ENCODE measurements at regions not wholly inside any gene's neighbourhood (a gene's known extent, or its start where the extent isn't known, plus 50 kb on each side); places are given as distances from the start of the nearest gene placed in this dataset.

- Histone ChIP-seq H3K4me1 (ENCODE audit: insufficient read depth, low read length, poor library complexity, severe bottlenecking) (no peaks in the 10 kb centered on the region), H3K36me3 (ENCODE audit: insufficient read depth, low read length, poor library complexity, severe bottlenecking) (no peaks in the 10 kb centered on the region), H3K27ac (ENCODE audit: low read depth, low read length, poor library complexity, severe bottlenecking) (no peak overlapping the region), H3K27me3 (replicated peaks; ENCODE audit: insufficient read depth, low read depth, low read length, poor library complexity) (no peaks in the 10 kb centered on the region), H3K4me3 (ENCODE audit: low read depth, low read length, poor library complexity, severe bottlenecking) (no peak overlapping the region), H3K9me3 (ENCODE audit: low read depth, low read length, poor library complexity, severe bottlenecking) (no peaks in the 10 kb centered on the region)
- ChIA-PET CTCF (no interaction called here), POLR2A (ENCODE audit: low non-redundant PET) (no interaction called here)
- intact Hi-C loops (cut with micrococcal nuclease; ENCODE audit: unreplicated experiment), result no loop called here
- DNase-seq (ENCODE audit: low spot score), result no peak
- TF ChIP-seq EZH2 (IDR thresholded peaks at IDR 0.05; ENCODE audit: borderline replicate concordance, low read depth, low read length, poor library complexity, severe bottlenecking), result no peak
- TF ChIP-seq CTCF (conservative IDR thresholded peaks at IDR 0.05; ENCODE audit: low read depth, low read length), result no peak
- BruUV-seq (replicated peaks), result no TSS peak
Observed at GRCh38 chr11:91819195-91819594, 405.4 kb upstream of the FAT3 start.

- DNase-seq (ENCODE audit: low spot score), result no peak
- ChIA-PET CTCF (no interaction called here), POLR2A (ENCODE audit: low non-redundant PET) (no interaction called here)
- Histone ChIP-seq H3K27me3 (replicated peaks; ENCODE audit: insufficient read depth, low read depth, low read length, poor library complexity) (no peaks in the 10 kb centered on the region), H3K4me3 (ENCODE audit: low read depth, low read length, poor library complexity, severe bottlenecking) (no peak overlapping the region), H3K4me1 (ENCODE audit: insufficient read depth, low read length, poor library complexity, severe bottlenecking) (no peaks in the 10 kb centered on the region), H3K9me3 (ENCODE audit: low read depth, low read length, poor library complexity, severe bottlenecking) (no peaks in the 10 kb centered on the region), H3K27ac (ENCODE audit: low read depth, low read length, poor library complexity, severe bottlenecking) (no peak overlapping the region), H3K36me3 (ENCODE audit: insufficient read depth, low read length, poor library complexity, severe bottlenecking) (no peaks in the 10 kb centered on the region)
- intact Hi-C loops (cut with micrococcal nuclease; ENCODE audit: unreplicated experiment), result no loop called here
- TF ChIP-seq EZH2 (IDR thresholded peaks at IDR 0.05; ENCODE audit: borderline replicate concordance, low read depth, low read length, poor library complexity, severe bottlenecking) (no peak), CTCF (conservative IDR thresholded peaks at IDR 0.05; ENCODE audit: low read depth, low read length) (no peak)
- no TSS peak for BruUV-seq (replicated peaks)
Observed at GRCh38 chr11:91817996-91818395, 406.6 kb upstream of the FAT3 start.

- ChIA-PET POLR2A (ENCODE audit: low non-redundant PET) (no interaction called here), CTCF (no interaction called here)
- intact Hi-C loops (cut with micrococcal nuclease; ENCODE audit: unreplicated experiment), result no loop called here
- no peaks in the 10 kb centered on the region for H3K27me3 ChIP-seq (replicated peaks; ENCODE audit: insufficient read depth, low read depth, low read length, poor library complexity)
- H3K36me3 ChIP-seq (ENCODE audit: insufficient read depth, low read length, poor library complexity, severe bottlenecking), result no peaks in the 10 kb centered on the region
- no peak for DNase-seq (ENCODE audit: low spot score)
- TF ChIP-seq EZH2 (IDR thresholded peaks at IDR 0.05; ENCODE audit: borderline replicate concordance, low read depth, low read length, poor library complexity, severe bottlenecking) (no peak), CTCF (conservative IDR thresholded peaks at IDR 0.05; ENCODE audit: low read depth, low read length) (no peak)
- H3K4me1 ChIP-seq (ENCODE audit: insufficient read depth, low read length, poor library complexity, severe bottlenecking), result no peaks in the 10 kb centered on the region
- H3K4me3 ChIP-seq (ENCODE audit: low read depth, low read length, poor library complexity, severe bottlenecking), result no peak overlapping the region
- no peaks in the 10 kb centered on the region for H3K9me3 ChIP-seq (ENCODE audit: low read depth, low read length, poor library complexity, severe bottlenecking)
- H3K27ac ChIP-seq (ENCODE audit: low read depth, low read length, poor library complexity, severe bottlenecking), result no peak overlapping the region
- no TSS peak for BruUV-seq (replicated peaks)
Observed at GRCh38 chr11:91813263-91813662, 411.4 kb upstream of the FAT3 start.
